ENCODE measurements at regions not wholly inside any gene's neighbourhood (a gene's known extent, or its start where the extent isn't known, plus 50 kb on each side); places are given as distances from the start of the nearest gene placed in this dataset.

DNA sequence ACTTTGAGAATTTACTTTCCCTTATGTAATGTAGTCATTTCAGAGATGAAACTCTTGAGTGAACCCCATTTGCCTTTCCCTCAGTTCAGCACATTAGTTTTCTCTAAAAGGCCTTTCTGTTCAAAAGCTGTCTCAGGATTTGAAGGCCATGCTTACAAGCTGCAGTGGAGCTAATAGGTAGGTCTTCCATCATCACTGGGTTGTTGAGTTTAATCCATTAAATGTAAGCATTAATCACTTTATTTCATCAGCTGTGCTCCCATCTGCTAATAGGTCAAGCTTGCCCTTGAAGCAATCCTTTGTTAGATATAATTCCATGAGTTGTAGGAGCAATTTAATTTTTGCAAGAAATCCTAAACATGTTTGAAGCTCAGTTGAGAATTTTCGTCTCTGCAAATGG, 422.2 kb upstream of the ZP4 start:
- no peaks in the 10 kb centered on the region for H3K27me3 ChIP-seq (replicated peaks; ENCODE audit: insufficient read depth, low read length)
- TF ChIP-seq EZH2phosphoT487 (IDR thresholded peaks at IDR 0.05; ENCODE audit: low read length), result no peak
- TF ChIP-seq EZH2 (optimal IDR thresholded peaks at IDR 0.05; ENCODE audit: low read depth, low read length), result no peak
- TF ChIP-seq, protein P1, sequence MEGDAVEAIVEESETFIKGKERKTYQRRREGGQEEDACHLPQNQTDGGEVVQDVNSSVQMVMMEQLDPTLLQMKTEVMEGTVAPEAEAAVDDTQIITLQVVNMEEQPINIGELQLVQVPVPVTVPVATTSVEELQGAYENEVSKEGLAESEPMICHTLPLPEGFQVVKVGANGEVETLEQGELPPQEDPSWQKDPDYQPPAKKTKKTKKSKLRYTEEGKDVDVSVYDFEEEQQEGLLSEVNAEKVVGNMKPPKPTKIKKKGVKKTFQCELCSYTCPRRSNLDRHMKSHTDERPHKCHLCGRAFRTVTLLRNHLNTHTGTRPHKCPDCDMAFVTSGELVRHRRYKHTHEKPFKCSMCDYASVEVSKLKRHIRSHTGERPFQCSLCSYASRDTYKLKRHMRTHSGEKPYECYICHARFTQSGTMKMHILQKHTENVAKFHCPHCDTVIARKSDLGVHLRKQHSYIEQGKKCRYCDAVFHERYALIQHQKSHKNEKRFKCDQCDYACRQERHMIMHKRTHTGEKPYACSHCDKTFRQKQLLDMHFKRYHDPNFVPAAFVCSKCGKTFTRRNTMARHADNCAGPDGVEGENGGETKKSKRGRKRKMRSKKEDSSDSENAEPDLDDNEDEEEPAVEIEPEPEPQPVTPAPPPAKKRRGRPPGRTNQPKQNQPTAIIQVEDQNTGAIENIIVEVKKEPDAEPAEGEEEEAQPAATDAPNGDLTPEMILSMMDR (IDR thresholded peaks at IDR 0.05; ENCODE audit: low read length), result no peak
- no peaks in the 10 kb centered on the region for H3K4me1 ChIP-seq (ENCODE audit: low read length)
- no peaks in the 10 kb centered on the region for H3K9me3 ChIP-seq (replicated peaks; ENCODE audit: insufficient read depth, low read length)
- no peaks in the 10 kb centered on the region for H4K20me1 ChIP-seq (ENCODE audit: insufficient read depth, low read length)
- H3F3A ChIP-seq (ENCODE audit: insufficient read depth, low read length), result no peaks in the 10 kb centered on the region
- H3K27ac ChIP-seq (ENCODE audit: low read length), result no peak overlapping the region
- no peak overlapping the region for H3K4me2 ChIP-seq (ENCODE audit: low read depth, low read length)
- no peaks in the 10 kb centered on the region for H3K79me2 ChIP-seq (ENCODE audit: low read length)
- H3K36me3 ChIP-seq (replicated peaks; ENCODE audit: insufficient read depth, low read length), result no peaks in the 10 kb centered on the region
- no peak for DNase-seq
- H3K9me2 ChIP-seq (replicated peaks; ENCODE audit: insufficient read depth, low read length), result no peaks in the 10 kb centered on the region; the same call in 1 of the 2 replicates
- no peak overlapping the region for H2AFZ ChIP-seq (ENCODE audit: low read length)
- no peak overlapping the region for H3K9ac ChIP-seq (ENCODE audit: low read length)
- no peak overlapping the region for H3K4me3 ChIP-seq (ENCODE audit: low read length)

DNA sequence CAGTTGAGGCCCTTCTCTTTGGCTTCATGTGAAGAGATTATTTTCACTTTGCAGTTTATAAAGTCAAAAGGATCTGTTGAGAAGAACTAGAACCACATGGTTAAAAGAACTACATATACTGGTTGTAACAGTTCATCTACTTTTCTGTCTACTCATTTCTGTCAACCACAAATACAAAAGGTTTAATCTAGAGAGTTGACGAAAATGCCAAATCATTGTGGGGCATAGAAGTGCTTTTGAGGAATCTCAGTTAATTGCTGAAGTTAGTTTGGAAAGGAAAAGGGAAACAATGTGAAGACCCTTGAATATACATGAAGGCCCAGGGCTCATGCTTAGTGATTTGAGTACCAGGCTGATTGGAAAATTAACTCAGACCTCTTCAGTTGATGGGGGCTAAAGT, 415.7 kb upstream of the ZP4 start:
- Histone ChIP-seq H4K20me1 (ENCODE audit: insufficient read depth, low read length) (no peaks in the 10 kb centered on the region), H3K4me2 (ENCODE audit: low read depth, low read length) (no peak overlapping the region), H3K27ac (ENCODE audit: low read length) (no peak overlapping the region), H3K9ac (ENCODE audit: low read length) (no peak overlapping the region), H3F3A (ENCODE audit: insufficient read depth, low read length) (no peaks in the 10 kb centered on the region), H3K9me3 (replicated peaks; ENCODE audit: insufficient read depth, low read length) (no peaks in the 10 kb centered on the region), H3K9me2 (replicated peaks; ENCODE audit: insufficient read depth, low read length) (no peaks in the 10 kb centered on the region), H3K79me2 (ENCODE audit: low read length) (no peaks in the 10 kb centered on the region), H3K4me3 (ENCODE audit: low read length) (no peak overlapping the region), H3K4me1 (ENCODE audit: low read length) (no peaks in the 10 kb centered on the region), H2AFZ (ENCODE audit: low read length) (no peak overlapping the region), H3K27me3 (replicated peaks; ENCODE audit: insufficient read depth, low read length) (no peaks in the 10 kb centered on the region), H3K36me3 (replicated peaks; ENCODE audit: insufficient read depth, low read length) (no peaks in the 10 kb centered on the region)
- TF ChIP-seq, protein P1 (IDR thresholded peaks at IDR 0.05; ENCODE audit: low read length), result no peak
- TF ChIP-seq EZH2 (optimal IDR thresholded peaks at IDR 0.05; ENCODE audit: low read depth, low read length) (no peak), EZH2phosphoT487 (IDR thresholded peaks at IDR 0.05; ENCODE audit: low read length) (no peak)
- DNase-seq, result no peak

DNA sequence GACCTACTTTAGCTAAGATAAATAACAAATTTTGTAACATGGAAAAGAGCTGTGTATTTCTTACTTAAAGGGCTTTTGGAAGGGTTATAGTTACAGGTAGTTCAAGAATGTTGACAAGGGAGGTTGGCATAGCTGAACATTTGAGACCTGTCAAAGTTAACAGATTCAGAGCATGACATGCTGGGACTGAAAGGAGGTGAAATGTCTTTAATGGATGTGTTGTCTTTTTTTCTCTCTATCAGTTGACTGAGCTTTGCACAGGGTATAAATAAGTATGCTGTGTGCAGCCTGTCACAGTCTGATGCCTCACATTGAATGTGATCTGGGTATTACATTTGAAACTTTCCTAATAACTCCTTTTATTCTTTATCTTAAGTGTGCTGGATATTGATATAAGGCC, 411.9 kb upstream of the ZP4 start:
- no peaks in the 10 kb centered on the region for H3K79me2 ChIP-seq (ENCODE audit: low read length)
- H3K9ac ChIP-seq (ENCODE audit: low read length), result no peak overlapping the region
- H3K9me3 ChIP-seq (replicated peaks; ENCODE audit: insufficient read depth, low read length), result no peaks in the 10 kb centered on the region
- H2AFZ ChIP-seq (ENCODE audit: low read length), result no peak overlapping the region
- H3K27me3 ChIP-seq (replicated peaks; ENCODE audit: insufficient read depth, low read length), result no peaks in the 10 kb centered on the region
- no peaks in the 10 kb centered on the region for H3K9me2 ChIP-seq (replicated peaks; ENCODE audit: insufficient read depth, low read length)
- no peaks in the 10 kb centered on the region for H3K36me3 ChIP-seq (replicated peaks; ENCODE audit: insufficient read depth, low read length)
- no peaks in the 10 kb centered on the region for H3F3A ChIP-seq (ENCODE audit: insufficient read depth, low read length)
- TF ChIP-seq EZH2phosphoT487 (IDR thresholded peaks at IDR 0.05; ENCODE audit: low read length), result no peak
- H3K4me1 ChIP-seq (ENCODE audit: low read length), result no peaks in the 10 kb centered on the region
- H3K27ac ChIP-seq (ENCODE audit: low read length), result no peak overlapping the region
- H4K20me1 ChIP-seq (ENCODE audit: insufficient read depth, low read length), result no peaks in the 10 kb centered on the region
- no peak overlapping the region for H3K4me3 ChIP-seq (ENCODE audit: low read length)
- no peak for DNase-seq
- no peak overlapping the region for H3K4me2 ChIP-seq (ENCODE audit: low read depth, low read length)

DNA sequence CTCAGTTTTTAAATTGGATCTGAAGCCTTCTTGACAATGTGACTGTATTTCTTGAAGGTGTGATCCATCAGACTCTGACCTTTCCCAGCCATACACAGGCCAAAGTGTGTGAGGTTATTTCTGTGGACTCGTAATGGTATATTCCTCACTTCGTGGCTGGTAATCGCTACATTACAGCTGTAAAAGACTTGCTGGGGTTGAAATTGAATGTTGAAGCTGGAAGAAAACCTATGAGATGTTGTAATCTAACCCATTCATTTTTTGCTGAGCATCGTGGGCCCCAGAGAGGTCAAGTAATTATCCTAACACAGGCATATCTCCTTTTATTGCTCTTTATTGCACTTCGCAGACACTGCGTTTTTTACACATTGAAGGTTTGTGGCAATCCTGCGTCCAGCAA, 405.6 kb upstream of the ZP4 start:
- Histone ChIP-seq H2AFZ (ENCODE audit: low read length) (no peak overlapping the region), H4K20me1 (ENCODE audit: insufficient read depth, low read length) (no peaks in the 10 kb centered on the region), H3K9ac (ENCODE audit: low read length) (no peak overlapping the region), H3K4me2 (ENCODE audit: low read depth, low read length) (no peak overlapping the region), H3K27ac (ENCODE audit: low read length) (no peak overlapping the region), H3F3A (ENCODE audit: insufficient read depth, low read length) (no peaks in the 10 kb centered on the region), H3K79me2 (ENCODE audit: low read length) (no peaks in the 10 kb centered on the region), H3K9me2 (replicated peaks; ENCODE audit: insufficient read depth, low read length) (no peaks in the 10 kb centered on the region), H3K27me3 (replicated peaks; ENCODE audit: insufficient read depth, low read length) (no peaks in the 10 kb centered on the region), H3K9me3 (replicated peaks; ENCODE audit: insufficient read depth, low read length) (no peaks in the 10 kb centered on the region), H3K36me3 (replicated peaks; ENCODE audit: insufficient read depth, low read length) (no peaks in the 10 kb centered on the region), H3K4me3 (ENCODE audit: low read length) (no peak overlapping the region), H3K4me1 (ENCODE audit: low read length) (no peaks in the 10 kb centered on the region)
- no peak for DNase-seq
- no peak for TF ChIP-seq EZH2 (optimal IDR thresholded peaks at IDR 0.05; ENCODE audit: low read depth, low read length)
- TF ChIP-seq, protein P1 (IDR thresholded peaks at IDR 0.05; ENCODE audit: low read length), result no peak
- no peak for TF ChIP-seq EZH2phosphoT487 (IDR thresholded peaks at IDR 0.05; ENCODE audit: low read length)

All from MM.1S (cell line).